Memory B cell (primary cell): ENCODE measurements at regions not wholly inside any gene's neighbourhood (a gene's known extent, or its start where the extent isn't known, plus 50 kb on each side); places are given as distances from the start of the nearest gene placed in this dataset.
"Not testable (repeated sequence)": the region's sequence is repeated elsewhere in the genome, so short reads cannot be mapped to it uniquely, and the experiment has no call there.

Experiments used
- ATAC-seq: fragments of 150-1000 bp; cut with Tn5 transposase; 2 replicates; pipeline ENCODE4 v1.10.0; 2021; ENCODE audit warnings: low read depth, mild to moderate bottlenecking, moderate library complexity
- DNase-seq, 2 donors: peaks; one replicate each; pipeline ENCODE4 v3.0.0; 2022; ENCODE audit warnings: low spot score in 2 of 2
- H3K27ac Mint-ChIP-seq: one replicate; pipeline ENCODE4 v1.8.0; 2022; ENCODE audit warnings: mild to moderate bottlenecking, moderate library complexity, mixed read lengths
- H3K27me3 Mint-ChIP-seq: one replicate; pipeline ENCODE4 v1.8.0; 2022; ENCODE audit warnings: mixed read lengths
- H3K36me3 Mint-ChIP-seq: one replicate; pipeline ENCODE4 v1.8.0; 2022; ENCODE audit warnings: mild to moderate bottlenecking, mixed read lengths
- H3K4me1 Mint-ChIP-seq: one replicate; pipeline ENCODE4 v1.8.0; 2022; ENCODE audit warnings: mixed read lengths
- H3K4me3 Mint-ChIP-seq: one replicate; pipeline ENCODE4 v1.8.0; 2022; ENCODE audit warnings: mild to moderate bottlenecking, moderate library complexity, mixed read lengths
- H3K9me3 Mint-ChIP-seq: one replicate; pipeline ENCODE4 v1.8.0; 2022; ENCODE audit warnings: mixed read lengths

DNA sequence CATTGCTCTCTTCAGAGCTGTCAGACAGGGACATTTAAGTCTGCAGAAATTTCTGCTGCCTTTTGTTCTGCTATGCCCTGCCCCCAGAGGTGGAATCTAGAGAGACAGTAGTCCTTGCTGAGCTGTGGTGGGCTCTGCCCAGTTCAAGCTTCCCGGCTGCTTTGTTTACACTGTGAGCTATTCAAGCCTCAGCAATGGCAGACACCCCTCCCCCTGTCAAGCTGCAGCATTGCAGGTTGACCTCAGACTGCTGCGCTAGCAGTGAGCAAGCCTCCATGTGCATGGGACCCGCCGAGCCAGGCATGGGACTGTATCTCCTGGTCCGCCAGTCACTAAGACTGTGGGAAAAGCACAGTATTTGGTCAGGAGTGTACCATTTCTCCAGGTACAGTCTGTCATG lies 53.6 kb upstream of the MAPK10 start:
- not testable (repeated sequence) for H3K27ac Mint-ChIP-seq, H3K36me3 Mint-ChIP-seq, ATAC-seq, H3K4me3 Mint-ChIP-seq, DNase-seq, H3K4me1 Mint-ChIP-seq, H3K27me3 Mint-ChIP-seq
- peaks cover 13% of the 10 kb centered on the region for H3K9me3 Mint-ChIP-seq

GRCh38 chr4:86414686-86415085 lies 54.8 kb upstream of the MAPK10 start:
- Mint-ChIP-seq H3K4me1 (no peaks in the 10 kb centered on the region), H3K4me3 (no peak overlapping the region), H3K9me3 (peaks cover 12% of the 10 kb centered on the region), H3K27ac (no peak overlapping the region), H3K27me3 (peaks cover 12% of the 10 kb centered on the region), H3K36me3 (no peaks in the 10 kb centered on the region)
- ATAC-seq (no peak), DNase-seq (no peak)

DNA sequence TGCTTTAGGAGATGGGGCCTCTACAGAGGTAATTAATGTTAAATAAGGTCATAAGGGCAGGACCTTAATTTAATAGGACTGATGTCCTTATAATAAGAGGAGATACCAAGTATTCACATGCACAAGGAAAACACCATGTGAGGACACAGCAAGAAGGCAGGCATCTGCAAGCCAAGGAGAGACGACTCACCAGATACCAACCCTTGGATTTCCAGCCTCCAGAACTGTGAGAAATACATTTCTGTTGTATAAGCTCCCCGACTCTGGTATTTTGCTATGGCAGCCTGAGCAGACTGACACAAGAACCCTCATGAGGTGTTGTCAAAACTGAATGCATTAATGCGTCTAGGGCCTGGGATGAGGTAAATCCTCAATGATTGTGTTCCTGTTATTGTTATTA lies 56.2 kb upstream of the MAPK10 start:
- Mint-ChIP-seq H3K27me3 (peaks cover 10% of the 10 kb centered on the region), H3K4me3 (no peak overlapping the region), H3K27ac (no peak overlapping the region), H3K36me3 (no peaks in the 10 kb centered on the region), H3K4me1 (no peaks in the 10 kb centered on the region), H3K9me3 (peaks cover 9% of the 10 kb centered on the region)
- ATAC-seq (no peak), DNase-seq (no peak)

DNA sequence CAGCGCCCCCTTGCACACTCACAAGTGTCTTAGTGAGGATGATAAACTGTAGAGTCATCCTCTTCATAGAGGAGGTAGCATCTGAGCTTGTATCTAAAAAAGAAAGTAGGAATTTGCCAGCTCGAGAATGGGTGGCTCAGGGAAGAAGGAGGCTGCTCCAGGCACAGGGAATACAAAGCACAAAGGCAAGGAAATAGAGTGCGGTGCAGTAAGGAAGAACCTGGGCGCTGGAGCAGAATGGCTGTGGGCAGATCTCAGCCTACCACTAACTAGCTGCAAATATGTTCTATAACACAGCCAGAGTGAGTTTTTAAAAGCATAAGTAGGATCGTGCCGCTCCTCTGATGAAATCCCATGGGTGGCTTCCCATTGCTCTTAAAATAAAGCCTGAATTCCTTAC lies 61.6 kb upstream of the MAPK10 start:
- Mint-ChIP-seq H3K27ac (no peak overlapping the region), H3K36me3 (no peaks in the 10 kb centered on the region), H3K9me3 (no peaks in the 10 kb centered on the region), H3K4me3 (no peak overlapping the region), H3K4me1 (no peaks in the 10 kb centered on the region), H3K27me3 (peaks cover 11% of the 10 kb centered on the region)
- ATAC-seq, result no peak
- DNase-seq, result no peak

- no peak for DNase-seq
- Mint-ChIP-seq H3K4me1 (no peaks in the 10 kb centered on the region), H3K27ac (no peak overlapping the region), H3K27me3 (peaks cover 2% of the 10 kb centered on the region), H3K4me3 (no peak overlapping the region), H3K9me3 (no peaks in the 10 kb centered on the region), H3K36me3 (no peaks in the 10 kb centered on the region)
- ATAC-seq, result no peak
Measured at GRCh38 chr4:86431543-86432116, 71.8 kb upstream of the MAPK10 start.

DNA sequence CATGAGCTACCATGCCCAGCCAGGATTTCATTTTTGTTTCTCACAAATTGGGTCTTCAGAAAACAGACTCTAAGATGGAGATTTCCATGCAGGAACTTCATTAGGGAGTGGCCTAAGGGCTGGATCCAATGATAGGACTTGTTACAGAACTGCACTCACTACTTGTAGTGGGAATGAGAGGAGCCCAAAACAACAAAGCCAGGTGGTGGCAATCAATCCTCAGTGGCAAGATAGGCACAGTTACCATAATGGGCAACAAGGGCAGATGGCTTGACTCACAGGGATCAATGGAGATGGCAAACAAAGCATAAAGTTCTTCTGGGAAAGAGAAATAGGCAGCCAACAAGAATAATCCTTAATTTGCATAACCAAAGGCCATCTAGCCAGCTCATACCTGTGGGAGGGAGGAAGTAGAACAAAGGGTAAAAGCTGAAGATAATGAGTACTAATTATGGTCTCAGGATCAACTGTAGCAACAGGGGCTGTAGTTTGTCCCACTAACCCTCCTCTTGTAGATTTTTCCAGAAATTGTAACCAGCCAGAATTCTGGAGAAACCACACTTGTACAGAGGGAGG lies 72.8 kb upstream of the MAPK10 start:
- no peak overlapping the region for H3K27ac Mint-ChIP-seq

GRCh38 chr4:86439293-86439692 lies 79.4 kb upstream of the MAPK10 start:
- H3K4me1 Mint-ChIP-seq, result peaks cover 2% of the 10 kb centered on the region
- ATAC-seq (no peak), DNase-seq (no peak)
- peaks cover 4% of the 10 kb centered on the region for H3K27me3 Mint-ChIP-seq
- H3K36me3 Mint-ChIP-seq, result no peaks in the 10 kb centered on the region
- no peak overlapping the region for H3K27ac Mint-ChIP-seq
- H3K9me3 Mint-ChIP-seq, result peaks cover 5% of the 10 kb centered on the region
- H3K4me3 Mint-ChIP-seq, result no peak overlapping the region

More for the DNA sequence above, 72.8 kb upstream of the MAPK10 start:
- Mint-ChIP-seq H3K36me3 (no peaks in the 10 kb centered on the region), H3K27me3 (no peaks in the 10 kb centered on the region), H3K4me1 (no peaks in the 10 kb centered on the region), H3K4me3 (no peak overlapping the region), H3K9me3 (no peaks in the 10 kb centered on the region)
- no peak for ATAC-seq
- DNase-seq, result no peak

DNA sequence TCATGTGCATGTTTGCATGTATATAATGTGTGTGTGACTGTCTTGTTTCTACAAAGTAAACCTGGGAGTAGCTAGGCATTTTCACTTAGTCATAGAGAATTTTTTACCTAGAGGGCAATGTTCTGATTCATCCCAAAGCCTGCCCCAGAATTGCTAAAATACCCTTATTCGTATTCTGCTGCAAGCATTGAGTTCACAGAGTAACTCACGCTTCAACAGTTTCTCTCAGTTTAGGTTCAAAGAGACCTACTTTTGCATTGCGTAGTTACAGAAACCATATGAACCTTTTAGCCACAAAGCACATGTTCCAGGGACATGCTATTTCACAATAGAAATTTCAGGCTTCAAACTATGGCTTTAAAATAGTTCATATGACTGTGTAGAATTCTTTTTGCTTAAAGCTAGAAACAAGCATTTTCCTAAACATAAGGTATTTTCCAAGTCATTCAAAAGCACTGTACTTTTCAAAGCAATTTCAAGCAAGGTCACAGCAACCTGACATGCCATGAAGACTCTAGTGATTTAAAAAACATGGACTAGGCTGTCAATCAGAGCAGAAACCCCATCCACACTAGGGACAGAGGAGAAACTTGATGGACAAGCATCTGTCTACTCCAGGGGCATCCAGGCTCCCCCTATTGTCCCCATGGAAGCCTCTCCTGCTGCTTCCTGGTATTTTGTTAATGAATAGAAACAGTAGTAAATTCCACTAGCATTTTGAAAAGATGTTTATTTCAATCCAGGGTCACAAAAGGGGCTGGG lies 81.5 kb upstream of the MAPK10 start:
- Mint-ChIP-seq H3K36me3 (no peaks in the 10 kb centered on the region), H3K4me1 (peaks cover 2% of the 10 kb centered on the region), H3K27me3 (peaks cover 5% of the 10 kb centered on the region), H3K9me3 (peaks cover 5% of the 10 kb centered on the region), H3K27ac (no peak overlapping the region), H3K4me3 (no peak overlapping the region)
- DNase-seq (no peak), ATAC-seq (no peak)

- no peak overlapping the region for H3K27ac Mint-ChIP-seq
Measured at GRCh38 chr4:86442881-86443280, 83.0 kb upstream of the MAPK10 start.

GRCh38 chr4:86443495-86443894 lies 83.6 kb upstream of the MAPK10 start:
- H3K27me3 Mint-ChIP-seq, result peaks cover 5% of the 10 kb centered on the region
- no peak overlapping the region for H3K4me3 Mint-ChIP-seq
- no peaks in the 10 kb centered on the region for H3K36me3 Mint-ChIP-seq
- no peak overlapping the region for H3K27ac Mint-ChIP-seq
- ATAC-seq (no peak), DNase-seq (no peak)
- peaks cover 5% of the 10 kb centered on the region for H3K9me3 Mint-ChIP-seq
- H3K4me1 Mint-ChIP-seq, result peaks cover 2% of the 10 kb centered on the region

More at GRCh38 chr4:86442881-86443280, 83.0 kb upstream of the MAPK10 start:
- no peaks in the 10 kb centered on the region for H3K36me3 Mint-ChIP-seq
- H3K27me3 Mint-ChIP-seq, result peaks cover 5% of the 10 kb centered on the region
- DNase-seq (no peak), ATAC-seq (no peak)
- peaks cover 2% of the 10 kb centered on the region for H3K4me1 Mint-ChIP-seq
- peaks cover 5% of the 10 kb centered on the region for H3K9me3 Mint-ChIP-seq
- H3K4me3 Mint-ChIP-seq, result no peak overlapping the region

- Mint-ChIP-seq H3K27ac (no peak overlapping the region), H3K36me3 (no peaks in the 10 kb centered on the region), H3K4me3 (no peak overlapping the region), H3K9me3 (peaks cover 3% of the 10 kb centered on the region), H3K4me1 (peaks cover 2% of the 10 kb centered on the region), H3K27me3 (peaks cover 11% of the 10 kb centered on the region)
- ATAC-seq (no peak), DNase-seq (no peak)
Measured at GRCh38 chr4:86446996-86447395, 87.1 kb upstream of the MAPK10 start.

DNA sequence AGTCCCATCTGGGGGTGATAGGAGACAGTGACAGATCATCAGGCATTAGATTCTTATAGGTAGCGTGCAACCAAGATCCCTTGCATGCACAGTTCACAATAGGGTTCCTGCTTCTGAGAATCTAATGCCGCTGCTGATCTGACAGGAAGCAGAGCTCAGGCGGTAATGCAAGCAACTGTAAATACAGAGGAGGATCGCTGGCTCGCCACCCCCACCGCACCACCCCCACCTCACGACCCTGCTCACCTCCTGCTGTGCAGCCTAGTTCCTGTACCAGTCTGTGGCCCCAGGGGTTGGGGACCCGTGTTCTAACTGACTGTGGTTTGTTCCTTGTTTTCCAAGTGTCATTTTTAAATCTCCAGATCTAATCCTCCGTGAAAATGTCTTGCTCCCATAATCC lies 89.0 kb upstream of the MAPK10 start:
- Mint-ChIP-seq H3K27ac (no peak overlapping the region), H3K36me3 (no peaks in the 10 kb centered on the region), H3K4me1 (no peaks in the 10 kb centered on the region), H3K4me3 (no peak overlapping the region), H3K9me3 (no peaks in the 10 kb centered on the region), H3K27me3 (peaks cover 9% of the 10 kb centered on the region)
- DNase-seq, result no peak
- ATAC-seq, result no peak

DNA sequence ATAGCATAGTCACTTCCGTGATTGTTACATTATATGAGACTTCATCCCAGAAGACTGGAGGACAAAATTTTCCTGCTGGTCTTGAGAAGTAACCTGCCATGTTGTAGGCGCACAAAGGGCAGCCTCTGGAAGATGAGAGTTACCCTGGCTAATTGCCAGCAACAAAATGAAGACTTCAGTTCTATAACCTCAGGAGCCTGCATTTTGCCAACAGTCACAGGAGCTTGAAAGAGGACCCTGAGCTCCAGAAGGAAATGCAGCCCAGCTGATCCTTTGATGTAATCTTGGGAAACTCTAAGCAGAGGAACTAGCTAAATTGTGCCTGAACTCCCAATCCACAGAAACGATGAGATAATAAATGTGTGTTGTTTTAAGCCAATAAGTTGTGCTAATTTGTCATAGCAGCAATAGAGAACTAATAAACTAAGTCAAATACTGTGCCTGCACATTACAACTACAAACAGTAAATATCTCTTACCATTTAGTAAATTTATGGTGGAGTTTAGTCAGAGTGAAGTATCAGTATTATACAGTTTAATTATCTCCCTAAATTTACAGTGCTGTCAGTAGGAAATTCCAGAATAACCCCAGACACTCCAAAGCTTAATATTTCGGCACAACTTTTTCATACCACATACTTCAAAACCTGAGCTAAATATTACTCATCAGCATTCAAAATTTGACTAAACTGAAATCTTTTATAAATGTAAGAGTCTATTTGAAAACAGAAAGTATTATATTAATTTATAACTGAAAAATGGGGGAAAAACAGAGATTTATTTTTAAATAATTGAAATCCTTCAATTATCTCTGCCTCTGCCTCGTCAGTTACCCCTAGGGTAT lies 90.1 kb upstream of the MAPK10 start:
- Mint-ChIP-seq H3K36me3 (no peaks in the 10 kb centered on the region), H3K27me3 (peaks cover 12% of the 10 kb centered on the region), H3K4me3 (no peak overlapping the region), H3K4me1 (no peaks in the 10 kb centered on the region), H3K9me3 (no peaks in the 10 kb centered on the region), H3K27ac (no peak overlapping the region)
- DNase-seq (no peak), ATAC-seq (no peak)

DNA sequence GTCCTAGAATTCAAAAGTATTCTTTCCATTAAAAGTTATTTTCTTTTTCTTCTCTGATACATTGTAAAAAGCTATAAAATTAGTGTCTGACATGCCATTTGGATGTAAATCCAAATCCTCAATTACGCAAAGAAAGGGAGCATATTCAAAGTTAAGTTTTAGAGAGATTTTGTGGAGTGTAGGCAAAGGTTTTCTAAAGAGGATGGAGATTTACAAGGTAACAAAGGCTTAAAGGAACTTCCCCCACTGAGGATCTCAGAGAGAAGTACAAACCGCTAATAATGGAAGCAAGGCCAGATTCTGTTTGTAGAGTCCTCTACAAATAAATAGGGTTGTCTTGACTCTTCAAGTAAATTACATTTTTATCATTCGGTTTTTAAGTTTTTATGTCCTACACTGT lies 91.0 kb upstream of the MAPK10 start:
- H3K27me3 Mint-ChIP-seq, result peaks cover 14% of the 10 kb centered on the region
- DNase-seq (no peak), ATAC-seq (no peak)
- H3K4me3 Mint-ChIP-seq, result no peak overlapping the region
- H3K27ac Mint-ChIP-seq, result no peak overlapping the region
- H3K9me3 Mint-ChIP-seq, result no peaks in the 10 kb centered on the region
- no peaks in the 10 kb centered on the region for H3K36me3 Mint-ChIP-seq
- H3K4me1 Mint-ChIP-seq, result no peaks in the 10 kb centered on the region
